Mucosa of descending colon (tissue), 3 donors: ENCODE measurements at regions not wholly inside any gene's neighbourhood (a gene's known extent, or its start where the extent isn't known, plus 50 kb on each side); places are given as distances from the start of the nearest gene placed in this dataset.
"Not testable (repeated sequence)": the region's sequence is repeated elsewhere in the genome, so short reads cannot be mapped to it uniquely, and the experiment has no call there.

ENCODE experiments used
- ATAC-seq: fragments of 200-7000 bp; cut with Tn5 transposase; one replicate; pipeline ENCODE4 v1.9.1; 2020; ENCODE audit warnings: mild to moderate bottlenecking, moderate library complexity
- DNase-seq, 3 donors: peaks; one replicate each; pipeline ENCODE4 v3.0.0-alpha.2; 2020
- H3K36me3 ChIP-seq: fragments of 200-600 bp; one replicate; pipeline ENCODE4 v1.8.0; 2021; ENCODE audit warnings: low read depth, mild to moderate bottlenecking
- H3K4me1 ChIP-seq: fragments of 200-600 bp; one replicate; pipeline ENCODE4 v1.8.0; 2021; ENCODE audit warnings: low read depth, mild to moderate bottlenecking
- H3K4me3 ChIP-seq: fragments of 200-600 bp; one replicate; pipeline ENCODE4 v1.8.0; 2021; ENCODE audit warnings: mild to moderate bottlenecking
- H3K9me3 ChIP-seq: fragments of 200-600 bp; one replicate; pipeline ENCODE4 v1.8.0; 2021; ENCODE audit warnings: mild to moderate bottlenecking
- intact Hi-C, 2 donors: fragments of 100-400 bp; cut with DNase I in 1 of 2; cut with micrococcal nuclease in 1 of 2; formaldehyde crosslinking; loops; one replicate each; pipeline versions ENCODE4 v1.11.0 to v1.11.1; 2022; cut with DNase I, micrococcal nuclease
- TF ChIP-seq, protein P1 (sequence below): fragments of 200-600 bp; IDR thresholded peaks from one replicate; pipeline ENCODE4 v1.8.0; 2022; ENCODE audit warnings: antibody characterized with exemption, mild to moderate bottlenecking
- donor health status: DM: no; HTN: no; CAD: no; lungs with moderate emphysema.
- donor health status: DM: no; HTN: no; CAD: no.
- donor health status: DM: no; HTN: yes; CAD: no.

GRCh38 chr2:97355887-97356286, 233.8 kb downstream of the ANKRD36B start:
- intact Hi-C loops = no loop called here
- no peak for ATAC-seq
- H3K9me3 ChIP-seq = no peaks in the 10 kb centered on the region
- TF ChIP-seq, protein P1, sequence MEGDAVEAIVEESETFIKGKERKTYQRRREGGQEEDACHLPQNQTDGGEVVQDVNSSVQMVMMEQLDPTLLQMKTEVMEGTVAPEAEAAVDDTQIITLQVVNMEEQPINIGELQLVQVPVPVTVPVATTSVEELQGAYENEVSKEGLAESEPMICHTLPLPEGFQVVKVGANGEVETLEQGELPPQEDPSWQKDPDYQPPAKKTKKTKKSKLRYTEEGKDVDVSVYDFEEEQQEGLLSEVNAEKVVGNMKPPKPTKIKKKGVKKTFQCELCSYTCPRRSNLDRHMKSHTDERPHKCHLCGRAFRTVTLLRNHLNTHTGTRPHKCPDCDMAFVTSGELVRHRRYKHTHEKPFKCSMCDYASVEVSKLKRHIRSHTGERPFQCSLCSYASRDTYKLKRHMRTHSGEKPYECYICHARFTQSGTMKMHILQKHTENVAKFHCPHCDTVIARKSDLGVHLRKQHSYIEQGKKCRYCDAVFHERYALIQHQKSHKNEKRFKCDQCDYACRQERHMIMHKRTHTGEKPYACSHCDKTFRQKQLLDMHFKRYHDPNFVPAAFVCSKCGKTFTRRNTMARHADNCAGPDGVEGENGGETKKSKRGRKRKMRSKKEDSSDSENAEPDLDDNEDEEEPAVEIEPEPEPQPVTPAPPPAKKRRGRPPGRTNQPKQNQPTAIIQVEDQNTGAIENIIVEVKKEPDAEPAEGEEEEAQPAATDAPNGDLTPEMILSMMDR = no peak
- H3K36me3 ChIP-seq = no peaks in the 10 kb centered on the region
- no peak for DNase-seq
- no peak overlapping the region for H3K4me3 ChIP-seq
- no peaks in the 10 kb centered on the region for H3K4me1 ChIP-seq

DNA sequence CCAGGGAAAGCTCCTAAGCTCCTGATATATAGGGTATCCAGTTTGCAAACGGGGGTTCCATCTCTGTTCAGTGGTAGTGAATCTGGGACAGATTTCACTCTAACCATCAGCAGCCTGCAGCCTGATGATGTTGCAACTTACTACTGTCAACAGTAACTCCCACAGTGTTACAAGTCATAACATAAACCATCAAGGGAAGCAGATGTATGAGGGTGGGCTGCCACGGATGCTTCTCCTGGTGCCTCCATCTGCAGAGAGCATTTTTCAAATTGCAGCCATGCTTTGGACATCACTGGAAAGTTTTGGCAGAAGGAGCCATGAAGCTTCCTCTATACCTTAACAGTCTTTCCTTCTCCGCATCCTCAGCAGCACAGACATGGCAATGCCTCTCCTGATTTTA, 234.5 kb downstream of the ANKRD36B start:
- Histone ChIP-seq H3K36me3 (no peaks in the 10 kb centered on the region), H3K4me1 (no peaks in the 10 kb centered on the region), H3K9me3 (no peaks in the 10 kb centered on the region), H3K4me3 (no peak overlapping the region)
- ATAC-seq = no peak
- TF ChIP-seq, protein P1 = no peak
- intact Hi-C loops = no loop called here
- DNase-seq = no peak

DNA sequence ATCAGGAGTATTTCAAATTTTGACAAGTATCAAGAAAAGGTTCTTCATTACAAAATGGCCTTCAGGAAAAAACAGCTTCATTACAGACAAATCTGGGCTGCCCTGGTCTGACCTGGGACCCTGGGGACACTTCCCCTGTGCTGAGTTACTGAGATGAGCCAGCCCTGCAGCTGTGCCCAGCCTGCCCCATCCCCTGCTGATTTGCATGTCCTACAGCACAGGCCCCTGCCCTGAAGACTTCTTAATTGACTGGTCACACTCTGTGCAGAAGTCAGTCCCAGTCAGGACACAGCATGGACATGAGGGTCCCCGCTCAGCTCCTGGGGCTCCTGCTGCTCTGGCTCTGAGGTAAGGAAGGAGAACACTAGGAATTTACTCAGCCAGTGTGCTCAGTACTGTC, 235.1 kb downstream of the ANKRD36B start:
- TF ChIP-seq, protein P1 = no peak
- Histone ChIP-seq H3K36me3 (no peaks in the 10 kb centered on the region), H3K9me3 (no peaks in the 10 kb centered on the region), H3K4me3 (no peak overlapping the region), H3K4me1 (no peaks in the 10 kb centered on the region)
- intact Hi-C loops = no loop called here
- ATAC-seq = no peak
- DNase-seq = no peak

- TF ChIP-seq, protein P1 = no peak
- Histone ChIP-seq H3K4me1 (no peaks in the 10 kb centered on the region), H3K4me3 (no peak overlapping the region), H3K36me3 (no peaks in the 10 kb centered on the region), H3K9me3 (no peaks in the 10 kb centered on the region)
- ATAC-seq (no peak), DNase-seq (no peak)
- intact Hi-C loops = no loop called here
Measured at GRCh38 chr2:97348841-97349240, 235.9 kb downstream of the ANKRD36 start.

DNA sequence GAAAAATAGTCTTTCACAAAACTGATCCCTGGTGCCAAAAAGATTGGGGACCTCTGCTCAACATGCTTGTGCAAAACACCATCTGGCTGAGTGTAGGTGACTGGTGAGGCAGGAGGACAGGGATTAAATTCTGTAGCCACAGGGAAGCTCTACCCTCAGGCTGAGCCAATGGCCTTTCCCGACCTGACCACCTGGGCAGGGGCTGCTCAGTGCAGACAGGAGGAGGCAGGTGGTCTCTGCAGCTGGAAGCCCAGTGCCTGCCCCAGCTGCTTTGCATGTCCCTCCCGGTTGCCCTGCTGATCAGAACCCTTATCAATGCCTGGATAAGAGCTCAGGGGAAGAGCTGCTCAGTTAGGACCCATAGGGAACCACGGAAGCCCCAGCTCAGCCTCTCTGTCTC, 235.3 kb downstream of the ANKRD36 start:
- TF ChIP-seq, protein P1 = no peak
- H3K4me3 ChIP-seq = no peak overlapping the region
- no peak for ATAC-seq
- intact Hi-C loops = no loop called here
- DNase-seq = no peak
- no peaks in the 10 kb centered on the region for H3K36me3 ChIP-seq
- H3K4me1 ChIP-seq = no peaks in the 10 kb centered on the region
- H3K9me3 ChIP-seq = no peaks in the 10 kb centered on the region

DNA sequence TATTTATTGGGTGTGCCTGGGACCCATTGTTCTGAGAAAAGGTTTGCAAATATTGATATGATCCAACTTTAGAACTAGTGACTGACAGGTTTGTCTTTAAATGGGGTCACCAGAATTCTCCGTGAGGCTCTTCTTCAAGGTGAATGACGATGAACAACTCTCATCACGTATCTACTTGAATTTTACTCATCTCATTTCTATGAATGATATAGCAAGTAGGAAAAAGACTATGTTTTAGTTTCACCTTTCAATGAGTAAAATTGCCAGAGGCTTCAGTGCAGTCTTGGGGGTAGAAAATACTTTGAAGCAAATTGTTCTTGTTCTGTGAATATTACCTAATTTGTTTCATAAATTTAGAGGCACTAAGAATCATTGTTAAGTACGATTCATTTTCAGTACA, 232.0 kb downstream of the ANKRD36 start:
- intact Hi-C loops, H3K9me3 ChIP-seq, H3K4me3 ChIP-seq, ATAC-seq, H3K4me1 ChIP-seq, DNase-seq, H3K36me3 ChIP-seq: not testable (repeated sequence)

- intact Hi-C loops, H3K4me1 ChIP-seq, H3K4me3 ChIP-seq, H3K9me3 ChIP-seq, H3K36me3 ChIP-seq, DNase-seq: not testable (repeated sequence)
- peak; percentile 16 for ATAC-seq
Measured at GRCh38 chr2:97333674-97334073, 220.7 kb downstream of the ANKRD36 start.

GRCh38 chr2:97332184-97332583, 219.2 kb downstream of the ANKRD36 start:
- intact Hi-C loops, H3K36me3 ChIP-seq, DNase-seq, H3K4me3 ChIP-seq, H3K9me3 ChIP-seq, H3K4me1 ChIP-seq: not testable (repeated sequence)
- ATAC-seq = peak; percentile 48

DNA sequence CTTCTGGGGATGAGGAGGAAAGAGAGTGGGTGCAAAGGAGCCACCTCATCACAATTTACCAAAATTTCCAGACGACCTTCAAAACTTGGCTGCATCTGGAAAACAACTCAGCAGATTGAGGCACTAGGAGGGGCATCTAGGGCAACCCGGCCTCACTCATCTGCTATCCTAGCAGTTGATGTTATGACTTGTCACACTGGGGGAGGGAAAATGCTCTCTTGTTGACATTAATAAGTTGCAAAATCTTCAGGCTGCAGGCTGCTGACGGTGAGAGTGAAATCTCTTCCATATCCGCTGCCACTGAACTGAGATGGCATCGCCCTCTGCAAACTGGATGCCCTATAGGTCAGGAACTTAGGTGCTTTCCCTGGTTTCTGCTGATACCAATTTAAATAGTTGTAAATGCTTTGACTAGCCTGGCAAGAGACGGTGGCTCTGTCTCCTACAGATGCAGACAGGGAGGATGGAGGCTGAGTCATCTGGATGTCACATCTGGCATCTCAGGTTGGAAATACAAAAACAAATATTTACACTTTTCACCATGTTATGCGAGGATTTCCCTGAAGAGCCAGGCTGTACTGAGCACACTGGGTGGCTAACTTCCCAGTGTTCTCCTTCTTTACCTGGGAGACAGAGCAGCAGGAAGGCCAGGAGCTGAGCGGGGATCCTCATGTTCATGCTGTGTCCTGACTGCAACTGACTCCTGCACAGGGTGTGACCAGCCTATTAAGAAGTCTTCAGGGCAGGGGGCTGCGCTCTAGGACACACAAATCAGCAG, 209.2 kb downstream of the ANKRD36 start:
- H3K4me3 ChIP-seq, DNase-seq, ATAC-seq, H3K9me3 ChIP-seq, H3K36me3 ChIP-seq, intact Hi-C loops, H3K4me1 ChIP-seq: not testable (repeated sequence)
